NCI-H2196 treated with DMSO at 0.1 percent for 48 hours (cell line): ENCODE measurements at regions not wholly inside any gene's neighbourhood (a gene's known extent, or its start where the extent isn't known, plus 50 kb on each side); places are given as distances from the start of the nearest gene placed in this dataset.
"Not testable (repeated sequence)": the region's sequence is repeated elsewhere in the genome, so short reads cannot be mapped to it uniquely, and the experiment has no call there.

Source experiments
- DNase-seq: peaks from one replicate; lab custom pipeline; 2025; ENCODE audit not compliant: unreplicated experiment; lab: John Stamatoyannopoulos, UW

DNA sequence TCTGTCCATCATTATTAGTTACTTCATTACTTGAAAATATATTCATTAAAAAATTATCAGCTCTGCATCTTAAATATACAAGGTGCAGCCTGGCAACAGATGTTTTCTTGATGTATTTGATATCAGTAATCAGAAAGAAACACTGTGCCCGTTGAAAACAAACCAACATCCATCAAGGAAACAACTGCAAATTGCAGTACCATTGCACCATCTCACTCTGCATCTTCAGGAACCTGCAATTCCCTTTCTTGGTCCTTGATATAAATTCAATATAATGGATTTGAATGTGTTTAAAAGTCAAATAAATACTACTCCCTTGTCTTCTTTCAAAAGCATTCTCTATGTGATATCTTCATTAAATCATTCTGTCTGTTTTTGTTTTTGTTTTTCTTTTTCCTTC lies 1131.2 kb downstream of the FAM181B start:
- no peak for DNase-seq

DNA sequence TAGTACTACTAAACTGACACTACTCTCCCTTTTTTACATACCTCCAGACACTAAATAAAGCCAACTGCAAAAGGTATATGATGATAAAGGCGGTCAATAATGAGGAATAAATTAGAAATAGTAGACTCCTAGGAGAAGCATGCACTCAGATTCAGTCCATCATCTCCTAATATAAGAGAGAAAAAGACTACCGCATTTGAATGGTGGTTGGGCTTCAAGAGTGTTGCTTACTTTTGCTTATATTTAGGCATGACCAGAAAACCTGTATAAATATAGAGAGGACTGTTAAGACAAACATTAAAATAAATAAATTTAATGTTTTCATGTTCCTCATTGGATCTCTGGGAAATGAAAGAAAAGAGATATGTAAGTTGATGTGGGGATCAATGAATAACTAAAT lies 1137.0 kb downstream of the FAM181B start:
- DNase-seq: no peak

DNA sequence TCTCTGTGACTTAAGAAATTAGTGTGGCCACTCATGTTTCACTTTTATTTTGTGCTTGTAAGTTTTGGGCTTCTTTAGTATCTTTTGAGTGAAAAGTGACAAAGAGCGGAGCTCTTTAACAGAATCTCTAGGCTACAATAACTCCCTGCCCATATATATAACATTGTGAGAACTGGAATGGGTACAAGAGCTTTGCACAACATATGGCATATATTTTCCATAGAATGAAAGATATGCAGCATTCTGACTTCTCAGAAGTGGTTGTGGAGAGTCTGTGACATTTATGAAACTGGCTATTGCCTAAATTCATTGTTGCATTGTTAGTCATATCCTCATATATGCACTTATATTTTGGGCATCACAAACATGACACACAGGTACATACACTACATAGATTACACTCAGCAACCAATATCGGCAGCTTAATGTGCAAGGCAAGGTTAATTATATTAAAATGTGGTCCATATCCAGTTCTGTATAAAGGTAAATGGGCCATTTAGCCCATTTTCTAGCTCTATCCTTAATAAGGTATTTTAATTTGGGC lies 1148.2 kb downstream of the FAM181B start:
- DNase-seq: no peak

DNA sequence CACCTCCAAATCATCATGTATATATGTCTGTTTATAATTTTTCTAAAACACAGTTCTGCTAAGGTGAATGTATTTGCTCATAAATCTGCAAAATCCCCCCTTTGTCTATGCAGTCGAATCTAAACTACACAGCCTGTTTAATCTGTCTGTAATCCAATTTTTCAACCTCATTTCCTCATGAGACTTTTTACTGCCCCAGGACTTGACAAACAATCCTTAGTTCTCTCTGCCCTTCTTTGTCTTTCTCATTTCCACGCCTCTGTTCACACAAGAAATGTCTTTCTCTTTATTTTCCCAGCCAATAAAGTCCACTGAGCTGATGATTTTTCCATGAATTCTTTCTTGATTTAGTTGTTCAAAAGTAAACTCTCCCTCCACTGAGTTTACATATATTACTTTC lies 1154.3 kb downstream of the FAM181B start:
- DNase-seq: no peak

DNA sequence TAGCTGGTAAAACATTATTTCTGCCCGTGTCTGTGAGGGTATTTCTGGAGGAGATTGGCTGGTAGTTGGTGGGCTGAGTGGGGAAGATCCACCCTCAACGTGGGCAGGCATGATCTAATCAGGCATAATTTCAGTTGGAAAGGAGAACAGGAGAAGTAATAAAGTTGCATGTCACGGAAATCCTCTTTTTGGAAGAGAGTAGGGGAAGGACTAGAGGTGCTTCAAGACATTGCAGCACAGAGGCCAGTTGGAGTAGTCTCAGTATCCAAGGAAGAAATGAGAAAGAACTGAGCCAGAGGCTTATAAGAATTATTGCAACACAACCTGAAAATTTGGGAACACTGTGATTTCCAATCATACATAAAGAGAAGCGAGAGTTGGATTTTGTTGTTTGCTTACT lies 1155.1 kb downstream of the FAM181B start:
- no peak for DNase-seq

DNA sequence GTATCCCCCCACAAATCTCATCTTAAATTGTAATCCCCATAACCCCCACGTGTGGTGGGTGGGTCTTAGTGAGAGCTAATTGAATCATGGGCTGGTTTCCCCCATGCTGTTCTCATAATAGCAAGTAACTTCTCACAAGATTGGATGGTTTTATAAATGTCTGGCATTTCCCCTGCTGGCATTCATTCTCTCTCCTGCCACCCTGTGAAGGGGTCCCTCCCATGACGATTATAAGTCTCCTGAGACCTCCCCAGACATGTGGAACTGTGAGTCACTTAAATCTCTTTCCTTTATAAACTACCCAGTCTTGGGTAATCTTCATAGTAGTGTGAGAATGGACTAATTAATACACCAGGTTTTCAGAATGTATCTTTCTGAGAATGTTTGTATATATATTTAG lies 1159.4 kb downstream of the FAM181B start:
- DNase-seq: no peak

DNA sequence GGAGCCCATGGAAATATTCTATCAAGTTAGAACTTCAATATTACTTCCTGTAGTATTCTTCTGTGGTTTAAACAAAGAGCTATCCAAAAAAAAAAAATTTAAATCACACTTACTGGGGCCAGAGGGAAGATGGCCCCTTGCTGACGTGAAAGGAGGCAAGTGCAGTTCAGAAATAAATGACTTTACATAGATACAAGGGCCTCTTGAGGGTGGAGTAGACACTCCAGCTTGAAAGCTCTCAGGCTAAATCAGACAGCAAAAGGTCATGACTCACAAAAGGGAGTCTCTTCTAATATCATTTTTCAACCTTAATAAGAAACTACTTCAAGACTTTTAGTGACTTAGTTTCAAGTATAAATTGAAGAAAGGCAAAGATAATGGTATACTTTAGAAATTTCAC lies 1160.3 kb downstream of the FAM181B start:
- DNase-seq: no peak

DNA sequence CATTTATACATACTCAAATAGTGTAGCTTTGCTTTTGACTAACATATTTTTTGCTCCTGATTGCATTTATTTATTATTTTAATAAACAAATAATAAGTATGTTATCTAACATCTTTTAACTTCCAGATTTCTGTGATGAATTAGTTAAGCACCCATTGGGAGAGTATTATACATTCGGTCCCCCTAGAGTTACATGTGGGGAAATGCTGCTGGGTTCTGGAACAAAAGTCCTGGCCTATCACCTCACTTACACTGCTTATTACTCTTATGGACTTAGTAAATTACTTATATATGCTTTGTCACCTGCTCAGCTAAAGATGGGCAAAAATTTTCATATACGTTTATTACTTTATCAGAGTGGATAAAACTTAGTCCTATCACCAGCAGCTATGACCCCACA lies 1163.0 kb downstream of the FAM181B start:
- DNase-seq: no peak

DNA sequence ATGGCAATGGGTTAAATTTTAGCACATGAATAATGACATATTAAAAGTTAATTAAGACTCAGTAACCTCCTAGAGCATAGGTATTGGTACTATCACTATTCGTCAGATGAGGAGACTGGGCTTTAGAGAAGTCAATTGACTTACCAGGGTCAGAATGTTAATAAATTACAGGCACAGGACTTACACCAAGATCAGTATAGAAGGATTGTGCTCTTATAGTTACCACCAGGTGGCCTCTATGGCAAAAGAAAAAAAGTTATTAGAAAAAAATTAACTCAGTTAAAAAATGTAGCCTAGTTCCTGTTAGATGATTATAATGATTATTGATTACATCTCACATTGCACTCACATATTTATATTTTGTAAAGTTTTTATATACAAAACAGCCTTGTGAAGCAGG lies 1163.7 kb downstream of the FAM181B start:
- no peak for DNase-seq

DNA sequence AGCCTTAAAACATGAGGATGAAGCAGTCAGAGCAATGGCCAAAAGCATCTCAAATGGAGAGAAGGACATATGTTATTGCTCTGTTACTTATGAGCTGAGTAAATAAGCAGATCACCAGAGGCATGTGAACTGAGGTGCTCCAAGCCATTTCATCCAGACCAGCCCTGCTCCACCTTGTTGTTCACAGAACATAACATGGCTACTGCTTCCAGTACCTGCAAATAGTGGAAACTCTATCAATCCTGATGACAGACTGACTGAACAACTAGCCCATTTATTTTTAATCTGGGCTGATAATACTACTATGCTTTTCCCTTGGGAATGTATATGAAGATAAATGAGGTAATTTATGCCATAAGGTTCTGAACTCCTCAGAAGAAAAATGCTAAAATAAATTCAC lies 1164.7 kb downstream of the FAM181B start:
- DNase-seq: no peak

DNA sequence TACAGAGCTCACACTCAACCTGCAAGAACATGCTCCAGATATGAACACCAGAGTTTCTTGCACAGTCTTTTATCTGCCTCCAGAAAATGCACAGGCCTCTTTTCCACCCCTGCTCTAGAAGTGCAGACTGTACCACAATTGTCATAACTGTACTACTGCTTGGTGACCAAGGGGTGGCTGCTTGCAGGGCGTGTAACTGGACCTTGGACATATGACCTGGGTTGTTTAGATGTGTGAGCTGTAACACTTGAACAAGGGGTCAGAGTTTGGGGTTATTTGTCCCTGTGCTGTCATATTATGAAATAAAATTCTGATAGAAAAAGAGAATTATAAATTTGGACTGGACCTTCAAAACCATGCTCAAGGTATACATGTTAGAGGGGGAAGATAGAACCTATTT lies 1185.5 kb downstream of the FAM181B start:
- DNase-seq: no peak

DNA sequence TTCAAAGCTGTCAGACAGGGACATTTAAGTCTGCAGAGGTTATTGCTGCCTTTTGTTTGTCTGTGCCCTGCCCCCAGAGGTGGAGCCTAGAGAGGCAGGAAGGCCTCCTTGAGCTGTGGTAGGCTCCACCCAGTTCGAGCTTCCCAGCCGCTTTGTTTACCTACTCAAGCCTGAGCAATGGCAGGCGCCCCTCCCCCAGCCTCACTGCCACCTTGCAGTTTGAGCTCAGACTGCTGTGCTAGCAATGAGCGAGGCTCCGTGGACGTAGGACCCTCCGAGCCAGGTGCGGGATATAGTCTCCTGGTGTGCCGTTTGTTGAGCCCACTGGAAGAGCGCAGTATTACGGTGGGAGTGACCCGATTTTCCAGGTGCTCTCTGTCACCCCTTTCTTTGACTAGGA lies 1193.9 kb downstream of the FAM181B start:
- not testable (repeated sequence) for DNase-seq

DNA sequence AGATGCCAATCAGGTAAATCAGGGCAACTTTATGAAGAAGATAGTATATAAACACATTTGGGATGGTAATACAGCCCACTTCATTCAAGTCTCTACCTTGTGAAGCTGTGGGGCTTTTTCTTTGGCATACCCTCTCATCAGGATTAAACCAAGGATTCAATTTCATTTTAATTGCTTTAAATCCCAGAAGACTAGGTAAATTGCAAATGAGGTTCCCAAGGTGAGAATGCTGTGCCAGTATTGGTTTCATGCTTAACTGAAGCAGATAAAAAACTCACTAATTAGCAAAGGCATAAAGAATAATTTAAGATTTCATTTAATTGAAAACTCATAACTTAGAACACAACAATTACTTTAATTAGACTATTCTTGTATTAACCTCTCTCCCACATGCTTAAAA lies 1218.1 kb downstream of the FAM181B start:
- DNase-seq: no peak

DNA sequence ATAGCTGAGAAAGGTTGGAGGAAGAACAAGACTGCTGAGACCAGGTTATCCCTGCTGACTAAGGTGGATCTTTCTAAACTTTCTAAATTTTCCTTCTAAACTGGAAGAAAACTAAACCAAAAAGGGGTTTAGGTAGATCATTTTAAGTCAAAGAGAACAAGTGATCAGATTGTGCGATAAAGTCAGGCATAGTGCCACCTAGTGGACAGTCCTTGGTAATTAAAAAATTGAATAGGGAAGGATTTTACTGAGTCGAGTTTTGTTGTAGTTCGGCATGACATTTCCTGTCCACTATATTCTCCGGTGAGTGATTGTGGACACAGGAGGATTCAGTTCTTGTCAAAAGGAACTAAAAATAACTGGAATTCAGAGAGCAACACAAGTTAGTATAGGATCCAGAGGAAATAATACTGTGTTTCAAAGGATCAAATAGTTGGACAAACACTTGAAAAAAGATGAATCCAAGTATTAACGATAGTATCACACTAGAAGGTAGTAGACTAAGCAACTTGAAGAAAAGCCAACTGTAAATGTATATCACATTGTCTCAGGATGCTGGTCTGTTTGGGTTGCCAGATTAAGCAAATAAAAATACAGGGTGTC lies 1236.4 kb downstream of the FAM181B start:
- no peak for DNase-seq

DNA sequence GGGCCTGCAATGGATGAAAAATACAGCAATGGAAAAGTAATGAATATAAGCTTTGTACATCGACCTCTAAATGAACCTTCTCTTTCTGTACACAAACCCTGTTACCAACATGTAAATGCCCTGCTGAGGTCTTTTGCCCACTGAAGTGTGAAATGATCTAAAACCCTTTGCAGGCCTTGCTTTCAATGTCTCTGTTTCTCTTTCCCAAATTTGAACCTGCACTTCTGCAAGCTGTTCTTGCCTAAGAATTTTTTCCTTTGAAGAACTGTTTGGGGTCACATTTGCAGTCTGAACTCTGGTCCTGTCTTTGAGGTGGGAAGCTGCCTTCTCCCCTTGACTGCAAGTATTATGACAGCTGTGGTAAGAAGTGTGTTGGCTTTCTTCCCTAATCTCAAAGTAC lies 1237.1 kb downstream of the FAM181B start:
- no peak for DNase-seq

DNA sequence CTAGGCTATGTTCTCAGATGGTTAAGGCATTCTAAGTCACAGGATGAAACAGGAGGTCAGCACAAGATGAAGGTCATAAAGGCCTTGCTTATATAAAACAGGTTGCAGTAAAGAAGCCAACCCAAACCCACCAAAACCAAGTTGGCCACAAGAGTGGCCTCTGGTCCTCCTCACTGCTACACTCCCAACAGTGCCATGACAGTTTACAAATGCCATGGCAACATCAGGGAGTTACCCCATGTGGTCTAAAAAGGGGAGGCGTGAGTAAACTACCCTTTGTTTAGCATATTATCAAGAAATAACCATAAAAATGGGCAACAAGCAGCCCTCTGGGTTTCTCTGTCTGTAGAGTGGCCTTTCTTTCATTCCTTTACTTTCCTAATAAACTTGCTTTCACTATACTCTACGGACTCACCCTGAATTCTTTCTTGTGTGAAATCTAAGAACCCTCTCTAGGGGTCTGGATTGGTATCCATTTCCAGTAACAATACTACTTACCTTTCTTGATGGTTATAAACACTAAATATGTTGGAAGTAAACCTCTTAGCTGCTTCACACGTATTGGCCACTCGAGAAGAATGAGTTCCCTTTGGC lies 1237.9 kb downstream of the FAM181B start:
- DNase-seq: no peak

DNA sequence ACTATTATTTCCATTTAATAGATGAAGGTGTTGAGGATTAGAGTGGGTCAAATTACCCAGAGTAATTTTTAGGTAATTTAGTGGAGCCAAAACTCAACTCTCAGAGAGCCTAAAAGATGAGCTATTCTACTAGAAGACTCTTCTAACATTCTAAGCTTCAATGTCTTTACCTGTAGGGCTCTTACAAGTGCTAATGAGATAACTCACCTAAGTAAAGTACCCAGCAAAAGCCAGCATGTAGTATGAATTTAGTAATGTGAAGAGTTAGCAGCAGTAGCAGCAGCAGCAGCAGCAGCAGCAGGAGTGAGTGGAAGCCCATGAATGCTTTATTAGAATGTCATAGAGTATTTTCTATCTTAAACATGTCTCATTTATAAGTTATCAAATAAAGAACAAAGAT lies 1239.2 kb downstream of the FAM181B start:
- no peak for DNase-seq

DNA sequence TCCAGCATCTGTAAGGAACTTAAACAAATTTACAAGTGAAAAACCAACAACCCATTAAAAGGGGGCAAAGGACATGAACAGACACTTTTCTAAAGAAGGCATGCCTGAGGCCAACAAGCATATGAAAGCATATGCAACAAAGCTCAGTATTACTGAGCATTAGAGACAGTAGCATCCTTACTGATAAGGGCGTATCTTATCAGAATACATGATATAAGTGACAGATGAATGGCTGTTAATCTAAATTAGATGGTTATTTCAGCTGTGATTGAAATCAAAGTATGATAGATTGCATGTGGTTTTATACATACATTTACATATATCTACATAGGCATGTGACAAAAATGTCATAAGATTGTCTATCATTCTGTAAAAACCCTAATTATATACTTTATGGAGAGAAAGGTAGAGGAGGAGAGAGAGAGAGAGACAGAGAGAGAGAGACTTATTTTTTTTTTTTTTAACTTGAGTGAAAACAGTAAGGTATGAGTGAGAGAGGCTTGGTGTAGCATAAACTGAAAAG lies 1240.7 kb downstream of the FAM181B start:
- DNase-seq: no peak

DNA sequence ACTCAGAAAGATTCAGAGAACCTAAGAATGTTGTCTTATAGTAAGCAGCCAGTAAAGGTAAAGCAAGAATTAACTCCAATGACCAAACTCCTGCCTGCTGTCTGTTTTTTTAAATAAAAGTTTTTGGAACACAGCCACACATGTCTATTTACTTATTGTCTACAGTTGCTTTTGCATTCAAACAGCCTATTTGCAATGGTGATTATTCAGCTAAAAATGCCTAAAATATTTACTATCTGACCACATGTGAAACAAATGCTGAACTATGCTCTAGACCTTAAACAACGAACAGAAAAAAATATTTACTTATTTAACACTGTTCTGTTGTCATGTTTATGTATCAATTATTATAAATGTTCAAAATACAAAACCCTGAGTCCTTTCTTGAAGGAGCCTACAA lies 1246.6 kb downstream of the FAM181B start:
- no peak for DNase-seq

DNA sequence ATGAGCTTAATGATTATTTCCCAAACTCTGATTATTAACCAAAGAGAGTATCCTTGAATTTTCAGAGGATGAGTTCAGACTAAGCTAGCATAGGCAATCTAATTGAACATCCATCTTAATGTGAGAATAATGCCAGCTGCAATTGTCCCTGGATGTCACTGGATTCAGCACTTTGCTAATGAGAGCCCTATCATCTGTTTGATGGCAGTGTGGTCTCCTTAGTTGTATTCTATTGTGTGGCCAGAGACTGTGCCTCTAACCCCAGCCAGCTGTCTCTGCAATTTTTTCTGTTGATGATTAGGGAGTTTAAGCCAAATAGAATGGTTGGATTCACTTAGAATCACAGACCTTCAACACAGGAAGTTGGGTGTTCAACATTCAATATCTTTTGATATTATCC lies 1249.5 kb downstream of the FAM181B start:
- DNase-seq: no peak

DNA sequence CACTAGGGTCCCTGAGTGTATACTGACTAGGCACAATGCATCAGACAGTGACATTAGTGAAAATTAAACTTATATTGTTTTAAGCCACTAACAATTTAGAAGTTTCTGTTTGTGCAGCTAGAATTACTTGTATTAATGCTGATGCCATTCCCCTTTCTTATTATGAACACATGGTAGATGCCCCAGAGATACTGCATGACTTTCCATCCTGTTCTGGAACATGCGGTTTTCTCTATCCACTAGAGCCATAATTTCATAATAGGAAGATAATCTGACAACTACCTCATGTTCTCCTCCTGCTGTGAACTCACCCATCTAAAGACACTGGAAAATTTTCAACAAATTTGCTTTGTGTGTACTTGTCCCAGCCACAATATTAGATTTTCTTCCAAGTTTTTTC lies 1256.4 kb downstream of the FAM181B start:
- DNase-seq: no peak

DNA sequence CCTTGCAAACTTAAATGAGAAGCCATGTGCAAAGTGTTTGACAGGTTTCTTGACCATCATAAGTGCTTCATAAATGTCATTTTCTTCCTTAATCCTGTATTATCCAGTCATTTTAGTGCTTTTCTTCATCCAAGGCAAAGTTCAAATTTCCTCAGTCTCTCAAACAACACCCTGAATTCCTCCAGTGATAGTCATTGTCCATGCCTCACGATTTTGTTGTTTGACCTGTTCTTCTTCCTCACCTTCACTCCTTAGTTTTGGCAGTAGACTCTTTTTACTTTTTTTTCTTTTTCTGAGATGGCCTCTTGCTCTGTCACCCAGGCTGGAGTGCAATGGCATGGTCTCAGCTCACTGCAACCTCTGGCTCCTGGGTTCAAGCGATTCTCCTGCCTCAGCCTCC lies 1257.3 kb downstream of the FAM181B start:
- no peak for DNase-seq

DNA sequence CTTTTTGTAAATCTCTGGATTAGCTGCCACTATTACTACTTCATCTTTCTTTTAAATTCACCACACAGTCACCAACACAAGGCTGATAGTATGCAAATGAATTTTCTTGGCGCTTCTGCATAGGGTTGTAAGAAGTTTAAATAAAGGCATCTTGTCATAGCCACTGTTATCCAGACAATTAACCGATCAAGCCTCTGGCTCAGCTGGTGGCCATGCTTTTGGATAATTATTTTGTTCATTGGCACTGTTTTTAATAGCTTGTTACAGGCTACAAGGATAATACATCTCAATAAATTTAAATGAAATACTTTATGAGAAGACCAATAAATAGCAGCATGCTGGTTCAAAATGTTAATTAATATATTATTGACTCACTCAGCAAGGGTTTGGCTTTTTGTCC lies 1261.0 kb downstream of the FAM181B start:
- DNase-seq: no peak
